T-helper 1 cell treated with Interleukin-12 subunit alpha and Interleukin-12 subunit beta and Interleukin-4 antibody, amounts not matched to agents 30 μg/mL and 1 μg/mL, for 36 hours (primary cell): ENCODE measurements at regions not wholly inside any gene's neighbourhood (a gene's known extent, or its start where the extent isn't known, plus 50 kb on each side); places are given as distances from the start of the nearest gene placed in this dataset.

Experiments used
- H3K27ac Mint-ChIP-seq: one replicate; pipeline ENCODE4 v1.8.0; 2021; ENCODE audit warnings: mild to moderate bottlenecking, mixed read lengths
- H3K27me3 Mint-ChIP-seq: one replicate; pipeline ENCODE4 v1.8.0; 2021; ENCODE audit warnings: low read depth, mixed read lengths
- H3K36me3 Mint-ChIP-seq: one replicate; pipeline ENCODE4 v1.8.0; 2021; ENCODE audit warnings: low read depth, mixed read lengths
- H3K4me1 Mint-ChIP-seq: one replicate; pipeline ENCODE4 v1.8.0; 2021; ENCODE audit warnings: low read depth, mixed read lengths
- H3K4me3 Mint-ChIP-seq: one replicate; pipeline ENCODE4 v1.8.0; 2021; ENCODE audit warnings: mild to moderate bottlenecking, moderate library complexity, mixed read lengths
- H3K9me3 Mint-ChIP-seq: one replicate; pipeline ENCODE4 v1.8.0; 2021; ENCODE audit warnings: mixed read lengths

GRCh38 chr5:67696446-67696845 lies 499.8 kb upstream of the CD180 start:
- Mint-ChIP-seq H3K27ac (no peak overlapping the region), H3K4me1 (no peaks in the 10 kb centered on the region), H3K9me3 (no peaks in the 10 kb centered on the region), H3K4me3 (no peak overlapping the region), H3K27me3 (no peaks in the 10 kb centered on the region), H3K36me3 (no peaks in the 10 kb centered on the region)

GRCh38 chr5:67695369-67695768 lies 498.8 kb upstream of the CD180 start:
- Mint-ChIP-seq H3K27me3 (no peaks in the 10 kb centered on the region), H3K36me3 (no peaks in the 10 kb centered on the region), H3K9me3 (no peaks in the 10 kb centered on the region), H3K27ac (no peak overlapping the region), H3K4me3 (no peak overlapping the region), H3K4me1 (no peaks in the 10 kb centered on the region)

- Mint-ChIP-seq H3K4me3 (no peak overlapping the region), H3K27ac (no peak overlapping the region), H3K36me3 (no peaks in the 10 kb centered on the region), H3K4me1 (no peaks in the 10 kb centered on the region), H3K9me3 (no peaks in the 10 kb centered on the region), H3K27me3 (no peaks in the 10 kb centered on the region)
These were observed 498.2 kb upstream of the CD180 start for GRCh38 chr5:67694810-67695191.

- H3K9me3 Mint-ChIP-seq, result no peaks in the 10 kb centered on the region
- H3K27me3 Mint-ChIP-seq, result no peaks in the 10 kb centered on the region
- no peak overlapping the region for H3K4me3 Mint-ChIP-seq
- H3K27ac Mint-ChIP-seq, result no peak overlapping the region
- H3K4me1 Mint-ChIP-seq, result no peaks in the 10 kb centered on the region
- no peaks in the 10 kb centered on the region for H3K36me3 Mint-ChIP-seq
These were observed 497.6 kb upstream of the CD180 start for GRCh38 chr5:67693956-67694809.

GRCh38 chr5:67686746-67687145 lies 490.1 kb upstream of the CD180 start:
- Mint-ChIP-seq H3K4me3 (no peak overlapping the region), H3K4me1 (no peaks in the 10 kb centered on the region), H3K9me3 (no peaks in the 10 kb centered on the region), H3K27me3 (no peaks in the 10 kb centered on the region), H3K27ac (no peak overlapping the region), H3K36me3 (no peaks in the 10 kb centered on the region)

- no peak overlapping the region for H3K27ac Mint-ChIP-seq
These were observed 485.1 kb upstream of the CD180 start for GRCh38 chr5:67681703-67682102.

GRCh38 chr5:67680099-67680498 lies 483.5 kb upstream of the CD180 start:
- Mint-ChIP-seq H3K27ac (no peak overlapping the region), H3K36me3 (no peaks in the 10 kb centered on the region), H3K9me3 (no peaks in the 10 kb centered on the region), H3K27me3 (no peaks in the 10 kb centered on the region), H3K4me1 (no peaks in the 10 kb centered on the region), H3K4me3 (no peak overlapping the region)

More at GRCh38 chr5:67681703-67682102, 485.1 kb upstream of the CD180 start:
- Mint-ChIP-seq H3K36me3 (no peaks in the 10 kb centered on the region), H3K27me3 (no peaks in the 10 kb centered on the region), H3K4me1 (no peaks in the 10 kb centered on the region), H3K4me3 (no peak overlapping the region), H3K9me3 (no peaks in the 10 kb centered on the region)

- H3K27me3 Mint-ChIP-seq, result no peaks in the 10 kb centered on the region
- no peaks in the 10 kb centered on the region for H3K36me3 Mint-ChIP-seq
- no peaks in the 10 kb centered on the region for H3K9me3 Mint-ChIP-seq
- no peak overlapping the region for H3K4me3 Mint-ChIP-seq
- H3K4me1 Mint-ChIP-seq, result no peaks in the 10 kb centered on the region
- H3K27ac Mint-ChIP-seq, result no peak overlapping the region
These were observed 482.7 kb upstream of the CD180 start for GRCh38 chr5:67679184-67679841.

GRCh38 chr5:67678594-67678993 lies 482.0 kb upstream of the CD180 start:
- Mint-ChIP-seq H3K36me3 (no peaks in the 10 kb centered on the region), H3K27me3 (no peaks in the 10 kb centered on the region), H3K9me3 (no peaks in the 10 kb centered on the region), H3K27ac (no peak overlapping the region), H3K4me3 (no peak overlapping the region), H3K4me1 (no peaks in the 10 kb centered on the region)

GRCh38 chr5:67677422-67677970 lies 480.9 kb upstream of the CD180 start:
- Mint-ChIP-seq H3K4me3 (no peak overlapping the region), H3K27ac (no peak overlapping the region), H3K27me3 (no peaks in the 10 kb centered on the region), H3K36me3 (no peaks in the 10 kb centered on the region), H3K9me3 (no peaks in the 10 kb centered on the region), H3K4me1 (no peaks in the 10 kb centered on the region)

GRCh38 chr5:67676863-67677262 lies 480.3 kb upstream of the CD180 start:
- Mint-ChIP-seq H3K4me3 (no peak overlapping the region), H3K4me1 (no peaks in the 10 kb centered on the region), H3K27me3 (no peaks in the 10 kb centered on the region), H3K27ac (no peak overlapping the region), H3K36me3 (no peaks in the 10 kb centered on the region), H3K9me3 (no peaks in the 10 kb centered on the region)

GRCh38 chr5:67674159-67674655 lies 477.6 kb upstream of the CD180 start:
- Mint-ChIP-seq H3K27me3 (no peaks in the 10 kb centered on the region), H3K9me3 (no peaks in the 10 kb centered on the region), H3K27ac (no peak overlapping the region), H3K4me1 (no peaks in the 10 kb centered on the region), H3K36me3 (no peaks in the 10 kb centered on the region), H3K4me3 (no peak overlapping the region)

- H3K27me3 Mint-ChIP-seq, result no peaks in the 10 kb centered on the region
- H3K4me1 Mint-ChIP-seq, result no peaks in the 10 kb centered on the region
- H3K4me3 Mint-ChIP-seq, result no peak overlapping the region
- H3K9me3 Mint-ChIP-seq, result no peaks in the 10 kb centered on the region
- no peaks in the 10 kb centered on the region for H3K36me3 Mint-ChIP-seq
- no peak overlapping the region for H3K27ac Mint-ChIP-seq
These were observed 477.0 kb upstream of the CD180 start for GRCh38 chr5:67673618-67674017.

GRCh38 chr5:67673180-67673579 lies 476.6 kb upstream of the CD180 start:
- H3K27me3 Mint-ChIP-seq, result no peaks in the 10 kb centered on the region
- no peaks in the 10 kb centered on the region for H3K4me1 Mint-ChIP-seq
- peaks cover 3% of the 10 kb centered on the region for H3K9me3 Mint-ChIP-seq
- no peak overlapping the region for H3K4me3 Mint-ChIP-seq
- H3K27ac Mint-ChIP-seq, result no peak overlapping the region
- H3K36me3 Mint-ChIP-seq, result no peaks in the 10 kb centered on the region

GRCh38 chr5:67672636-67673035 lies 476.0 kb upstream of the CD180 start:
- Mint-ChIP-seq H3K36me3 (no peaks in the 10 kb centered on the region), H3K9me3 (peaks cover 6% of the 10 kb centered on the region), H3K4me1 (no peaks in the 10 kb centered on the region), H3K27me3 (no peaks in the 10 kb centered on the region), H3K4me3 (no peak overlapping the region), H3K27ac (no peak overlapping the region)
